Glutamatergic neuron (in vitro differentiated cells): ENCODE measurements at regions not wholly inside any gene's neighbourhood (a gene's known extent, or its start where the extent isn't known, plus 50 kb on each side); places are given as distances from the start of the nearest gene placed in this dataset.

Experiments
- DNase-seq: peaks from one replicate; pipeline ENCODE4 v3.0.0; 2022
- H3K27ac Mint-ChIP-seq: one replicate; pipeline ENCODE4 v1.8.0; 2020; ENCODE audit warnings: mild to moderate bottlenecking, mixed read lengths, inconsistent platforms; ENCODE audit not compliant: unreplicated experiment
- H3K27me3 Mint-ChIP-seq: one replicate; pipeline ENCODE4 v1.8.0; 2020; ENCODE audit warnings: mild to moderate bottlenecking, moderate library complexity, mixed read lengths, inconsistent platforms; ENCODE audit not compliant: unreplicated experiment
- H3K36me3 Mint-ChIP-seq: one replicate; pipeline ENCODE4 v1.8.0; 2020; ENCODE audit warnings: mild to moderate bottlenecking, mixed read lengths, inconsistent platforms; ENCODE audit not compliant: unreplicated experiment
- H3K4me1 Mint-ChIP-seq: one replicate; pipeline ENCODE4 v1.8.0; 2020; ENCODE audit warnings: mild to moderate bottlenecking, low read depth, mixed read lengths, inconsistent platforms; ENCODE audit not compliant: unreplicated experiment
- H3K4me3 Mint-ChIP-seq: one replicate; pipeline ENCODE4 v1.8.0; 2020; ENCODE audit warnings: mild to moderate bottlenecking, mixed read lengths, inconsistent platforms; ENCODE audit not compliant: unreplicated experiment
- H3K9me3 Mint-ChIP-seq: one replicate; pipeline ENCODE4 v1.8.0; 2020; ENCODE audit warnings: mild to moderate bottlenecking, moderate library complexity, mixed read lengths, inconsistent platforms; ENCODE audit not compliant: unreplicated experiment
- CTCF ChIP-seq: fragments of 200-600 bp; sonication (generic); IDR thresholded peaks from one replicate; pipeline ENCODE4 v1.5.0; 2021; ENCODE audit not compliant: partially characterized antibody, unreplicated experiment

GRCh38 chr5:67659288-67659687 lies 462.7 kb upstream of the CD180 start:
- Mint-ChIP-seq H3K36me3 (no peaks in the 10 kb centered on the region), H3K4me1 (no peaks in the 10 kb centered on the region), H3K9me3 (peaks cover 9% of the 10 kb centered on the region), H3K27me3 (no peaks in the 10 kb centered on the region), H3K27ac (no peak overlapping the region), H3K4me3 (no peak overlapping the region)
- no peak for DNase-seq
- TF ChIP-seq CTCF, result no peak

DNA sequence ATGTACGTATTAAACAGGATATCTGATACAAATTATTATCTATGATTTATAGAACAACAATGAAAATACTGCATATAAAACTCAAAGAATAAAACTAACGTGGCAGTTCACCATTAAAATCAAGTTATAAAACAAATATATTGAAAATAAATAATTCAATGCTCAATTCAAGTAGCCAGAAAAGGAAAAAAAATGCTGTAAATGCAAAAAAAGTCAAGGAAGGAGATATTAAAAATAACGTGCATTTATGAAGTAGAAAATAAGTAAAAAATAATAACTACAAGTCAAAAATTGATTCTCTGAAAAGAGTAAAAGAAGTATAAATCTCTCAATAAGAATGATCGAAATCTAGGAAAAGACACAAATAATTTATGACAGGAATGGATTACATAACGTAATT lies 460.5 kb upstream of the CD180 start:
- H3K4me1 Mint-ChIP-seq, result no peaks in the 10 kb centered on the region
- H3K27ac Mint-ChIP-seq, result no peak overlapping the region
- no peak for DNase-seq
- no peak for TF ChIP-seq CTCF
- no peak overlapping the region for H3K4me3 Mint-ChIP-seq
- peaks cover 4% of the 10 kb centered on the region for H3K9me3 Mint-ChIP-seq
- H3K27me3 Mint-ChIP-seq, result no peaks in the 10 kb centered on the region
- H3K36me3 Mint-ChIP-seq, result no peaks in the 10 kb centered on the region

DNA sequence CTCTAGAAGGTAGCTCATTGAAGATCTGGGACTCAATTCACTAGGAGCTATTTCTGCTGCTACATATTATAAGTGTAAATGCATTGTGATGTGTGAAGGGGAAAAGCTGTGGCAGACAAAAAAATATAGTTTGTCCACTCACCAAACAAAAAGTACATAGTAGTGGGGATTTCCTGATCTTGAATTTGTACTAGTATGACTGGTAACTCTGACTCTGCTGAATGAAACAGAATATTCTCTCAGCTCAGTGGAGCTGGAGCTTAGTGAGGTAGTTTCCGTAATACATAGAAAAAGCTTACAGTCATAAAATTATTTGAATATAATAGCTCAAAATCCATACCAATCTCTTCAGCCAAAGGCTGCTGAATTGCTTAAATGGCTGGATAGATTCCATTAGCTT lies 455.6 kb upstream of the CD180 start:
- Mint-ChIP-seq H3K27ac (no peak overlapping the region), H3K9me3 (no peaks in the 10 kb centered on the region), H3K4me3 (no peak overlapping the region), H3K4me1 (no peaks in the 10 kb centered on the region), H3K36me3 (no peaks in the 10 kb centered on the region), H3K27me3 (no peaks in the 10 kb centered on the region)
- no peak for DNase-seq
- TF ChIP-seq CTCF, result no peak

DNA sequence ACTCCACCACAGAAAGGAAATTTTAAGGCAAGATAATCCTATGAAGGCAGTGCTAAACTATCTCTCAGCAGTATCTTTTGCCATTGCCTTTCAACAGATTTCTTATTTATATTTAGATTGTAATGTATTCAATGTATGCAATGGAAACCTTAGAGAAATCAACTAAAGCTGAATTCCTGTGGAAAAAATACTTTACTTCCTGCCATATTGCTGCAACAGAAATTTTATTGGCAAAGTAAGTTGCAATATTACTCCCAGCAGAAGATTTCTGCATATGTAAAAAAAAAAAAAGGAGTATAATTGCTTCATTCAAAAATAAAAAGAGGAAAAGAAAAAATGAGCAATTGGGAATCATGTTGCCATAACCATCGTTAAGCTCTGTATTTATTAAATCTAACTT lies 454.6 kb upstream of the CD180 start:
- H3K27me3 Mint-ChIP-seq, result no peaks in the 10 kb centered on the region
- H3K36me3 Mint-ChIP-seq, result no peaks in the 10 kb centered on the region
- no peak for TF ChIP-seq CTCF
- H3K4me1 Mint-ChIP-seq, result no peaks in the 10 kb centered on the region
- no peak overlapping the region for H3K4me3 Mint-ChIP-seq
- no peak overlapping the region for H3K27ac Mint-ChIP-seq
- no peaks in the 10 kb centered on the region for H3K9me3 Mint-ChIP-seq
- DNase-seq, result no peak

GRCh38 chr5:67648201-67648671 lies 451.6 kb upstream of the CD180 start:
- TF ChIP-seq CTCF, result no peak
- DNase-seq, result no peak
- Mint-ChIP-seq H3K4me1 (no peaks in the 10 kb centered on the region), H3K27me3 (no peaks in the 10 kb centered on the region), H3K27ac (no peak overlapping the region), H3K9me3 (no peaks in the 10 kb centered on the region), H3K36me3 (no peaks in the 10 kb centered on the region), H3K4me3 (no peak overlapping the region)
